ENCODE measurements at regions not wholly inside any gene's neighbourhood (a gene's known extent, or its start where the extent isn't known, plus 50 kb on each side); places are given as distances from the start of the nearest gene placed in this dataset.
"Not testable (repeated sequence)": the region's sequence is repeated elsewhere in the genome, so short reads cannot be mapped to it uniquely, and the experiment has no call there.

DNA sequence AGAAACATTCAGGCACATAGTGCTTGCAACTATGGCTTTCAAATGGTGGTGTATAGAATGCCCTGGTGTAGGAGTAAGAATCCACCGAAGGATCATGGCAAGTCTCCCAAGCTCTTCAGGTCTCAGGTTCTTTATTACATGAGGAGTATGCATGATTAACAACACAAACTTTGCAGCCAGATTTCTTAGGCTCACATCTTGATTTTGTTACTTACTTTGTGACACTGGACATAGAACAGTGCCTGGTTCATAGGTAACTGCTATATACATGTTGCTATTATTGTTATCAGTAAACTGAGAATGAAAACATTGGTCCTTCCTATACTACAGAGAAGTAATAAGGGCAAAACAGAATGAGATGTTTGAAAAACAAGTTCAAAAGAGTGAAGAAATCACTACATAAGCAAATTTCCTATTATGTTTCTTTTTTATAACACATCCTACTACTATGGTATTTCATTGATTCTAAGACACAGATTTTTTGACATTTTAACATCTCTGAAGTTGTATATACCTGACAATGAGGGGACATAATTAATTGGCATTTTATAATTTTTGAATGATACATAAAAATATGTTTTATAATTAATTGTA lies 284.9 kb downstream of the C1D start:
- DNase-seq (ENCODE audit: low spot score) = no peak

DNA sequence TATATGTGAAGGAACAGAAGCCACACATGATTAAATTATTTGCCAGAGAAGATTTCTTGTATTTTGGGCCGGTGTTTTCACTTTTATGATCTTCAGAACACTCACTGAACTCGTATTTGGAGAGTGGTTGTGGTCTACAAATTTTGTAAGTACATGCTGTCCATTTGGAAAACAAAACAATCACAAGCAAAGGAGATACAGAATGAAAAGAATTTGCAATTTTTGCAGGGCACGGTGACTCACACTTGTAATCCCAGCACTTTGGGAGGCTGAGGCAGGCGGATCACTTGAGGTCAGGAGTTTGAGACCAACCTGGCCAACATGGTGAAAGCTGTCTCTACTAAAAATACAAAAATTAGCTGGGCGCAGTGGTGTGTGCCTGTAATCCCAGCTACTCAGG lies 282.0 kb downstream of the C1D start:
- not testable (repeated sequence) for DNase-seq (ENCODE audit: low spot score)

DNA sequence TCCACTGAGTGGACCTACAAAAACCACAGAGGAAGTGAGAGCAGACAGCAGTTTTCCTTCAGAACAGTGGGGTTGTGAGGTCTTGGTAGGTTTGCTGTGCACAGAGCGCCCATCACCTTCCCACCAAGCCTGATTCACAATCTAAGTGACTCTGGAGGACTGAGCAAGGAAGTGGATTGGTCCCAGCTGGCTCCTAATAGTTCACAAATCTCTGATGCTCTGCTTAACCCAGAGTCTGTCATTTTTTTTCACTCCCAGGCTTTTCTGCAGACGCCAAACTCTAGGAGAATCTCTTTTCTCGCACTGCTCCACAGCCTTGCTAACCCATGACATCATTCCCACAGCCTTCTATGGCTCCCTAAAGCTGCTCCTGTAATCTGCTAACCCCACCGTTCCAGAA lies 280.4 kb downstream of the C1D start:
- peak; percentile 57 for DNase-seq (ENCODE audit: low spot score)

DNA sequence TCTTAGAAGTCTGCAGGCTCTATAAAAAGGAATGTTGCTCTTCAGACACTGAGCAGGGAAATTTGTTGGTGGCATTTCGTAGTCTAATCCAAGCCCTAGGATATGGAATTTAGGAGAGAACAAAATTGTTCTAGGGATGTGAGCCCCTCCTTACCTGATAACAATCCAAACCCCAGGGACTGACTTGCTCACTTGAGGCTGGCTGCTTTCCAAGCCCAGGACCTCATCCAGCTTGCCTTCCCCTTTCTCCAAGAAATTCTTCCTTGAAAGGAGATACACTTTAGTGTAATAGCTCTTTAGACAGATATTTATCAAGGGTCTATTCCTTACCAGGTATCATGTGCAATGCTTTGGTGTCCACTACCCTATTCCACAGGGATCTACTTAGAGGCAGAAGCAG lies 279.8 kb downstream of the C1D start:
- DNase-seq (ENCODE audit: low spot score) = no peak

DNA sequence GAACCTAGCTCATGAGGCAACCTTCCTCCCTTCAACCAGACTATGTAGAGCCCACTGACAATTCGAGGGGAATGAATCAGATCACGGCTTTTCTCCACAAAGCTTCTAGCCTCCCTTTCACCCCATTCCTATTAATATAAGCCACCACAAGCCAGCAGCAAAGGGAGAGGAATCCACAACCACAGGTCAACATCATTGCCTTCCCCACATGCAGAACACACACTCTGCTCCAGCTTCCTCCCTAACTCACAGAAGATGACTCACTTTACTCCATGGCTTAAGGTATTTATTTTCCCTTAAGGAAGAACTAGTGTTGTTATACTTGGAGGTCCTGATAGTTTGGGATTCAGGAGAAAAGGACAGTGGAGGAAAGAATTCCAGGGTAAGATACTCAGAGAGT lies 272.2 kb downstream of the C1D start:
- no peak for DNase-seq (ENCODE audit: low spot score)

DNA sequence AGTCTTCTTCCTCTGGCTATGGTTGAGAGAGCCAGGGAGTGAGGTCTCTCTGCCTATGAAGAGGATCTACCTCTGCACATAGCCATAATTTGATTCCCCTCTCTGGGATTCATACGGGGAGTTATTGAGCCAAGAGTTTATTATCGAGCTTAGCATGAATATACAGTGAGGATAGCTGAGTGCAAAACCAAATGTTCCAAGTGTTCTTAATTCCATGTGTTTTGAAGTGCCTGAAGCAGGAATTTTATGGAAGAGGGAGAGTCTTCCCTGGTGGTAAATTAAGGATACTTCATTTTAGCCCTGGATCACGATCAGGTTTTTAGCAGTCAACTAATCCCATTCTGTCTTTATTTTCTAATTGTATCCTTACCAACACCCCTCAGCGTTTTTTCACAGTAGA lies 270.6 kb downstream of the C1D start:
- DNase-seq (ENCODE audit: low spot score) = no peak

DNA sequence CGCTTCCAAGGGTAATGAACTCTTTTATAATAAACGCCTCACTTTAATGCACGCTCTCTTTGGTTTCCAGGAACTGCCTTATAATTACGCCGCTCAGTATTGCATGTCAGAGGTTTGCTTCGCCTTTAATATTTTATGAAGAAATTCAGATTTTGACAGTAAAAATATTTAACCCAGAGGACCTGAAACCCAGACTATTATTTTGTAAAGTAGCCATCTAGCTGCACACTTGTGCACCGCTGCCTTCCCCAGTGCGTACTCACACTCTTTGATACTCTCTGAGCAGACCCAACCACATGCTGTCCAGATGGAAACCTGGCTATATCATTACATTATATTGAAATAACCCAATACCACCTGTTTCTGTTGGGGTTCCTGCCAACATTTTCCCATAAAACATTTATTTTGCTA lies 270.1 kb downstream of the C1D start:
- DNase-seq (ENCODE audit: low spot score) = no peak

DNA sequence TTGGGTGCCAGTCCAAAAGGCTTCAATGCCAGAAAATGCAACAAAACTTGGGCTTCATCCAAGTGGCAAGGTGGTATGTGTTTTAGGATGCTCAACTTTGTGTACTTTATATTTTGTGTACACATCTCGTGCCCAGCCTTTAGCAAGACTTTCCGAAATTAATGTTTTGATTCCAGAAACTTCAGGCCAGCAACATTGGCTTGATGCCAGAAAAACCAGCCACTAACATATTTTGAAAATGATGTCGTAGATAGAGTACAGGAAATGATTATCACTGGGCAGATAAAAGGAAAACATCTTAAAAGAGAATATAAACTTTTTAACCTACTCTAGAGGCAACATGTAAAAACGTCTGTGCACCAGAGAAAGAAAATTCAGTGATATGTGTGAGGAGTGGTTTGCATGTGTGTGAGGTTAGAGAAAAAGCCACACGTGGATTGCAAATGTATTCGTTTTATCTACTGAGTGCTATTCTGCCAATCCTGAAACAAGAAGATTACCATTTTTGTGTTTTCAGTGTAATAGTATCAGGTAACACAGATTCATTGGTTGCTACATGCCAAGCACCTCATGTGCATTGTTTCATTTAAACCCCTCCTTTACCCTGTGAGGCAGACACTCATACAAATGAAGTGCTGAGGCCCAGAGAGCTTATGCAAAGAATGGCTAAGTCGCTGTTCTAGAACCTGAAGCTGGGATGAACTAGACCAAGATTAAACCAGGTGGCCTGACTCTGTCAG lies 264.8 kb downstream of the C1D start:
- DNase-seq (ENCODE audit: low spot score) = no peak

DNA sequence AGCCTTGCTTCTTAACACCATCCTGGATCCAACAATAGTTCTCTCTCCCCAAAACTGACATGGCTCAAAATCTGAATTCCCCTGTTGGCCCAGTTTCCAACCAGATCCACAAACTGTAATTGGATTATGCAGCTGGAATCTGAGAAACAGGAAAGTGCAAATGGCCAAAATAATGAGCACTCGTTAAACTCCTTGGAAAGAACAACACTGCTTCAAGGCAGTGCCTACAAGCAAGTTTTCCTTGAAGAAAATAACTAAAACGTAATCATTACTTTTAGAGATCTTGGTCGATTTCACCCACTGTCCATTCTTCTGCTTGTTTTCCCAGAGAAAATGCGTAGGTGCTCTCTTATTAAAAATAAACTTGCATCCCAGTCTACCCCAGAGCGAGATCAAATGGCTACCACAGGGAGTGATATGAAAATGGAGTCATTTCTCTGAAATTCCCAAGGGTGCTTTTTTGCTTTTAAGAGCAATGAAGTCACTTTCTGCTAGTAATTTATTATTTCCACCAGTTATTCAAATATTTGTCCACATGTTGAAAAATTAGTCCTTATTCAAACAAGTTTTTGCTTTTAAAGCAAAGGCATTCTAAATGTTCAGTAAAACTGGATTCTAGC lies 264.2 kb downstream of the C1D start:
- DNase-seq (ENCODE audit: low spot score) = no peak

DNA sequence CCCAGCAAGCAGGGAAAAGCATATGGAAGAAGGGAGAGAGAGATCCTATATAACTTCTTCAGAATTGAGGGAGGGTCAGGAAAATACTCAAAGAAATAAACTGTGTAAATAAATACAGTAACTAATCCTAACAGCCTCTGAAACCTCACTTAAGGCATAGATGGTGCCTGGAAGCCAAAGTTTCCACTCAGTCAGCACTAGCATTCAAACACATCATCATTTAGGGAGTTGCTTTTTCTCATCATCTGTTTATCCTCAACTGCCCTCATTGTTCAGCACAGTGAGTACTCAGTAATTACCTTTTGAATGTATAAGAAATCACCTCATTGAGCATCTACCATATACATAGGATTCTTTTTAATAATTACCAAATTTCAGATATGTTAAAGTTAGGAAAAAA lies 262.9 kb downstream of the C1D start:
- no peak for DNase-seq (ENCODE audit: low spot score)

DNA sequence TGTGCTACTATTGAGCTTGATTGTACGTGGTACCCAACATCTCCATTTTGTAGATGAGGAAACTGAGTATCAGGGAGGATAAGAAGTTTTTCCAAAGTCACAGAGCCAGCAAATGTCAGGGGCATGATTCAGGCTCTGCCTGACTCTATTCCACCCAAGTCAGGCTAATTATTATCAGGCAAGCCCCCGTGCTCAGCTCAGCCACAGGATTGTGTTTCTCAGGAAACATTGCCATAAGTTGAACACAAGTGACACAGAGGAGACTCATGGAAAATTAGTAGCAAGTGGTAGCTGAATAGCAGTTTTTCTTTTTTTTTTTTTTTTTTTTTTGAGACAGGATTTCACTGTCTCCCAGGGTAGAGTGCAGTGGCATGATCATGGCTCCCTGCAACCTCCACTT lies 260.5 kb downstream of the C1D start:
- no peak for DNase-seq (ENCODE audit: low spot score)

DNA sequence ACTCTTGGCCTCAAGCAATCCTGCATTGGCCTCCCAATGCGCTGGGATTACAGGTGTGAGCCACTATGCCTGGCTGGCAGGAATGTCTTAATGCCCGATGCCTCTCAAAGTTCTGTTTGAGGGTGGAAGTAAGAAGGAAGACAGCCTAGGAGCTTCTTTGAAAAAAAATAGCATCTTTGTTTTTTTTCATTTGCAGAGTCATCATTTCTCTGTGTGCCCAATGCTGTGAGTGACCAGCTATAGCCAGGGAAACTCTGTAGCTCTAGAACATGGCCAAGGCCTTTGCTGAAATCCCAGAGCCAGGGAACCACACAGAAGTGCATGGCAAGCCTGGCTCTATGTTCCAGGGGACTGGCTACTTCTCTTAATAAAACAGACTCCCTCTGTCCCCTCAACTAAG lies 260.0 kb downstream of the C1D start:
- DNase-seq (ENCODE audit: low spot score) = no peak

DNA sequence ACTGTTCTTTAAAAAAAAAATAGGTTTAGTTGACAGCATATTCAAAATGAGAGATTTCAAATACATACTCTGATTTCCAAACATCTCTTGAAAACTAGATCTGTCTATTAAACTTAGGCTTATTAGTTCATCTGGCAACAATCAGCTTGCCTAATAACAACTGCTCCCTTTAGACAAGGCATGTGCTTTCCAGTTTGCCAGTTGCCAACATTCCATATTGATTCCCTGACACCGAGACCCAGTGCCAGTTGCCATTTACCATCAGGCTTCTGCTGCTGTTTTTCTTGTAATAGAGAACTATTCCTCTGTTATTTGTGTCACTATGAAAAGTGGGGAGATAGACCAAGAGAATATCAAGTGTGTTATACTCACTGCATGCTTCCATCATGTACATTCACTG lies 256.0 kb downstream of the C1D start:
- no peak for DNase-seq (ENCODE audit: low spot score)

DNA sequence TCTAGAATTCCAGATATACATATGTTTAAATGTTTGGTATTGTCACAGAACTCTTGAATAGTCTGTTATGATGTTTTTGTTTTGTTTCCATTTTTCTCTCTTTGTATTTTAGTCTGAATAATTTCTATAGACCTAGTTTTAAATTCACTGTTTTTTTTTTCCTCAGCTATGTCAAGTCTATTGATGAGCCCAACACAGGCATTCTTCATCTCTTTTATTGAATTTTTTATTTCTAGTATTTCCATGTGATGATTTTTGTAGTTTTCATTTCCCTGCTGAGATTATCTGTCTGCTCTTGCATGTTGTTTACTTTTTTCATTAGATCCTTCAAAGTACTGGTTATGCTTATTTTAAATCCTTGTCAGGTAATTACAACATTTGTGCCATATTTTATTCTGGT lies 254.7 kb downstream of the C1D start:
- DNase-seq (ENCODE audit: low spot score) = no peak

DNA sequence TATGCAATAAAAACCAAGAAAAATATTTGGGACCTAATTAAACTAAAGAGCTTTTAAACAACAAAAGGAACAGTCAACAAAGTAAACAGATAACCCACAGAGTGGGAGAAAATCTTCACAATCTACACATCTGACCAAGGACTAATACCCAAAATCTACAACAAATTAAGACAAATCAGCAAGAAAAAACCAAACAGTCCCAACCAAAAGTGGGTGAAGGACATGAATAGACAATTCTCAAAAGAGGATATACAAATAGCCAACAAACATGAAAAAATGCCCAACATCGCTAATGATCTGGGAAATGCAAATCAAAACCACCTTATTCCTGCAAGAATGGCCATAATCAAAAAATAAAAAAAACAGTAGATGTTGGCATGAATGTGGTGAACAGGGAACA lies 250.1 kb downstream of the C1D start:
- no peak for DNase-seq (ENCODE audit: low spot score)

DNA sequence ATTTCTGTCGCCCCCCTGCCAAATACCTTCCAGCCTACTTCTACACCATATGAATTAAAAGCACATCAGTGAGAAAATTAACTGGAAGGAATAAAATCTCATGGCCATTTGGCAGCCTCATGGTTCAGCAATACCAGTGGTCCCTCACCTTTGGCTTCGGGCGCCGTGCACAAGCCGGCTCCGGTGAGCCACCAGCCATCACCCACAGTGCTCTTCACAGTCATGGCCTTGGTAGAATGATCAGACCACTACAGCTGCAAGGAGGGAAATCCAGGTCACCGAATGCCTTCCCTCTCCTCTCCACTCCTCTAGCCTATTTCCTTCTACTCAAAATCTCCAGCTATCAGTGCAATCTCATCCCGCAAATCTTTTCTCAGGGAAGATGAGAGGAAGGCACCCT lies 239.1 kb downstream of the C1D start:
- no peak for DNase-seq (ENCODE audit: low spot score)

DNA sequence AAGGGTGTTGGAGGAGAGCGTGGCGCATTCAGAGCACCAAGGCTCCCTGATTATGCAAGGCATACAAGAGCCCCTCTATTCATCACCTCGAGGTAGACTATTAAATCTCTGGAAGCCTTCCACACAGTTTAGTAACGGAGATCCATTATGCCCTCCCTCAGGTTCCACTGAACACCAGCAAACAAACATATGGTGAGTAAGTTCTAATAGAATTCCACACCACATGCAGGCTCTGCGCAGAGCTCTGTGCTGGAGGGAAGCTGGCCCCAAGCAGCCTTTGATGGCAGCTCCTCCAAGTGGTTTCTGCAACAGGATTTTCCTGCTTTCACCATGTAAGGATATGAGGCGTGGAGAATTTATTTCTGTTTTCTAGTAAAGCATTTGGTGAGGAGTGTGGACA lies 238.6 kb downstream of the C1D start:
- no peak for DNase-seq (ENCODE audit: low spot score)

DNA sequence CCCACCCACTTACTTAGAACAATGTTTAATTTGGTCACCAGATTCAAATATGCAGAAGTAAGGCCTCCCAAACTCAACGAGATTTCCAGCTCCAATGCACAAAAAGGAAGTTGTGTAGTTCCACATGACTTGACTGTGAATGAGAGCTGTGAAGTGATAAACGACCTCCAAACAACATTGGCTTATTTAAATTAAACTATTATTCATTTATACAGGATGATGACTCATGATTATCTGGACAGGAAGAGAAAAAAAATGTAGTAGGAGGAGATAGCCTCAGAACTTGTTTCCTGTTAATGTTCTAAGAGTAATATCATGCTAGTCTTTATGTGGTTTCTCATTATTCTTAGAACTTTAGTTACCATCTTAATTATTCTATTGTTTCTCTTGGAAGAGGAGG lies 237.3 kb downstream of the C1D start:
- no peak for DNase-seq (ENCODE audit: low spot score)

DNA sequence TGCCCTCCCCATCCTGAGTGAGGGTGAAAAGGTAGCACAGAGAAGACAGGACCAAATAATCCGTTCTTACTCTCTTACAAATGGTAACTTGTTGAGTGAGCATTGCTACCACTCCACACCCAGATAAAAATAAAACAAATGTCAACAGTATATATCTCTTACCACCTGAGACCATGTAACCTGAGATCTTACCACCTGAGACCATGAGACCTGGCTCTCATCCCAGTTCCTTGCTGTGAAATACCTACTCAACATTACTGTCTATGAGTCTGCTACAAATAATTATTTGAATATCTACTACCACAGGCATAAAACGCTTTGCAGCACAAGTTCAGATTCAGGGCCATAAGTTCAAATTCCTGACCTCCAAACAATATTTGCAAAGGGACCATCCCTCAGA lies 234.7 kb downstream of the C1D start:
- no peak for DNase-seq (ENCODE audit: low spot score)

DNA sequence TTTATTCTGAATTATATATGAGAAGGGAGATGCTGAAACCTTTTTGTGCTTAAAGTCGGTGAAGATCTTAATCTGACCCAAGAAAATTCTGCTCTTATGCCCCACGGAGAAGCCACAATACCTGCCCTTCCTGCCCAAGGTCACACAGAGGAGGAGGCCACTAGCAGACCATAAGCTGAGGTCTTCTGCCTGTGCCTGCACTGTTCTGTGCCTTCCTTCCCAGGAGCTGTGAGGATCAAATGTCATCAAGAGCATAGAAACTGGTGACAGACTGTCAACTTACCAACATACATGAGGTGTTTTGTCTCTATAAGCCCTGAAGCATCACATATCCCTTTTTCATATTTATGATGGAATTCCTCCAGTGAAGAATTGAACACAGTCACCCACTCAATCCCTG lies 233.3 kb downstream of the C1D start:
- DNase-seq (ENCODE audit: low spot score) = no peak

DNA sequence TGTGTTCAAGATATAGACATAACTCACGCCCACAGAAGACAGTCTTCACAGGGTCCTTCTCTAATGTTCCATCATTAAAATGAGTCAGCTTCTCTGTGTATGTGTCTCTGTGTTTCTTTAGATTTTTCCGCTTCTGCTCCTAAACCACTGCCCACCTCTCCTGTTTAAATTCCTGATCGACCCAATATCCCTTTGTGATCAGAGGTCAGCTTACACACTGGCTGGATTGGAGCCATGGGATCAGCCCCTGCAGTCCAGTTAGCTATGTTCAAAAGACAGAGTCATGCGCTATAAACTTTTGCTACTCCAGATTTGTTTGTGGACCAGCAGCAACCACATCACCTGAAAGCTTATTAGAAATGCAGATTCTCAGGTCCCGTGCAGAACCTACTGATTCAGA lies 229.2 kb downstream of the C1D start:
- no peak for DNase-seq (ENCODE audit: low spot score)

DNA sequence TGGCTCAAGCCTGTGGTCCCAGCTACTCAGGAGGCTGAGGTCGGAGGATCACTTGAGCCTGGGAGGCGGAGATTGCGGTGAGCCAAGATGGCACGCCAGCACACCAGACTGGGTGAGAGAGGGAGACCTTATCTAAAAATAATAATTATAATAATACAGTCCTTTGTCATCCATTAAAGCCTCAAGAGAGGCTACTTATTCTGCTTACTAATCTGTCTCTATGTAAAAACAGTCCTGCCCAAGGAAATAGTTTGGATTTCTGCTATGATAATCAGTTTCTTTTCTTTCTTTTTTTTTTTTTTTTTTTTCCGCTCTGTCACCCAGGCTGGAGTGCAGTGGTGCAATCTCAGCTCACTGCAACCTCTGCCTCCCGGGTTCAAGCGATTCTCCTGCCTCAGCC lies 228.3 kb downstream of the C1D start:
- DNase-seq (ENCODE audit: low spot score) = no peak

DNA sequence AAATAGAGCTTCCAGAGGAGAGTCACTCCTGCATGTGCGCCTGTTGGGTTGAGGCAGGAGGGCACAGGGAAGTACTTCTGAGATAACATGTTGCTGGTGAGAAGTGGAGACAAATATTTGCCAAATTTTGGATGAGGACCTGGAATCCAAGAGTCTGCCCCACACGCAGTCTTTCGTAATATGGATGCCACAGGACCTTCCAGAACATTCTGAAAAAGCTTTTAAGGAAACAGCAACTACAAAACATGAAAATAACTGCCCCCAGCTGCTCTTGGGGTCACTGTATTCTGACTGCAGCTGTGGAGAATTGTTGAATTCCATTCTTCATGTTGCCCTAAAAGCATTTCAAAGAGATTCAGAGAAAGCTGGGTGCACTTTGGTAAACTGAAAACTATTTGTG lies 227.5 kb downstream of the C1D start:
- no peak for DNase-seq (ENCODE audit: low spot score)

DNA sequence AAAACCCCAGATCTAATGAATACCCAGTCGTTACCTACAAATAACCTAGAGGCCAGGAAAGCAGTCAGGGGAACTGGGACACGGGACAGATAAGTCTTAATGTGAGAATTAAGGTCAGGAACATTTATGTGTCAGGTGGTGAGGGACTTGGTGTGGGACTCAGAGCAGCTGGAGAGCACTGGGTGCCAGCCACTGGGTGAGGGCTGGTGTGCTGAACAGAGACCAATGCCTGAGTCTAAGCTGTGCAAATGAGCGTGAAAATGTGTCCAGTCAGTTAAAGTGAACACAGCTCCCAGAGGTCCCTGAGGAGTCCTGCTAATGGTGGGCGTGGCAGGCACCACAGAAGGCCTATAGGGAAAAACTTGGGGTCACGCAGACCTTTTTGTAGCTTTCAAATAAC lies 225.9 kb downstream of the C1D start:
- no peak for DNase-seq (ENCODE audit: low spot score)

Data from Ammon's horn (tissue), 1 donor.